IMR-90 (cell line): ENCODE measurements at regions not wholly inside any gene's neighbourhood (a gene's known extent, or its start where the extent isn't known, plus 50 kb on each side); places are given as distances from the start of the nearest gene placed in this dataset.

Source experiments
- ATAC-seq: fragments of 200-7000 bp; cut with Tn5 transposase; 2 replicates; pipeline ENCODE4 v1.9.1; 2020; ENCODE audit warnings: low read depth, mild to moderate bottlenecking, moderate library complexity
- BruUV-seq: library from RNA; stranded (reverse); fragments of 400-500 nt; replicated peaks from 2 replicates; lab custom pipeline; 2021; lab: Mats Ljungman, UMichigan
- CTCF ChIA-PET: fragments of 300-600 bp; formaldehyde crosslinking; extraction: SDS; loops from one replicate; lab custom pipeline; 2021; ENCODE audit warnings: antibody characterized with exemption; lab: Yijun Ruan, JAX
- POLR2A ChIA-PET: fragments of 300-600 bp; sonication (Branson Sonifier 250); formaldehyde crosslinking; loops from one replicate; lab custom pipeline; 2022; ENCODE audit warnings: antibody characterized with exemption; ENCODE audit not compliant: unreplicated experiment; lab: Charles Lee
- DNase-seq: peaks from one replicate; pipeline ENCODE4 v3.0.0; 2013
- H2AFZ ChIP-seq: replicated peaks from 2 replicates; pipeline ENCODE3; 2013; ENCODE audit warnings: low read length, mild to moderate bottlenecking; ENCODE audit not compliant: poor library complexity
- H2AK5ac ChIP-seq: 2 replicates; pipeline ENCODE4 v1.6.1; 2013; ENCODE audit warnings: low read depth, low read length, inconsistent platforms
- H2AK9ac ChIP-seq: replicated peaks from 2 replicates; pipeline ENCODE3; 2013; ENCODE audit warnings: mild to moderate bottlenecking, low read depth, low read length, moderate library complexity; ENCODE audit not compliant: poor library complexity
- H2BK120ac ChIP-seq: 2 replicates; pipeline ENCODE4 v1.6.1; 2013; ENCODE audit warnings: low read depth, low read length, inconsistent platforms
- H2BK15ac ChIP-seq: 3 replicates; pipeline ENCODE4 v1.6.1; 2013; ENCODE audit warnings: low read depth, low read length, inconsistent platforms
- H2BK20ac ChIP-seq: 2 replicates; pipeline ENCODE4 v1.6.1; 2013; ENCODE audit warnings: low read depth, mild to moderate bottlenecking, inconsistent platforms, low read length, moderate library complexity
- H2BK5ac ChIP-seq: 2 replicates; pipeline ENCODE4 v1.6.1; 2013; ENCODE audit warnings: mild to moderate bottlenecking, low read depth, low read length, inconsistent platforms; ENCODE audit not compliant: poor library complexity, severe bottlenecking
- H3K14ac ChIP-seq: replicated peaks from 2 replicates; pipeline ENCODE4 v1.6.1; 2013; ENCODE audit warnings: low read depth, low read length, inconsistent platforms
- H3K18ac ChIP-seq: 2 replicates; pipeline ENCODE4 v1.6.1; 2013; ENCODE audit warnings: low read depth, low read length, control low read depth
- H3K23ac ChIP-seq: 2 replicates; pipeline ENCODE4 v1.6.1; 2013; ENCODE audit warnings: low read depth, low read length, inconsistent platforms
- H3K27ac ChIP-seq: 2 replicates; pipeline ENCODE4 v1.5.1; 2013; ENCODE audit warnings: mild to moderate bottlenecking, control low read depth, low read length; ENCODE audit not compliant: insufficient read depth
- H3K27me3 ChIP-seq: 2 replicates; pipeline ENCODE4 v1.6.1; 2013; ENCODE audit warnings: low read length; ENCODE audit not compliant: control insufficient read depth, insufficient read depth
- H3K36me3 ChIP-seq: 2 replicates; pipeline ENCODE4 v1.6.1; 2013; ENCODE audit warnings: low read length, mixed read lengths; ENCODE audit not compliant: control insufficient read depth, insufficient read depth
- H3K4ac ChIP-seq: 2 replicates; pipeline ENCODE4 v1.6.1; 2013; ENCODE audit warnings: low read depth, low read length, inconsistent platforms
- H3K4me1 ChIP-seq: 2 replicates; pipeline ENCODE4 v1.6.1; 2013; ENCODE audit warnings: low read length, mixed read lengths; ENCODE audit not compliant: control insufficient read depth, insufficient read depth
- H3K4me2 ChIP-seq: 2 replicates; pipeline ENCODE4 v1.6.1; 2013; ENCODE audit warnings: low read depth, mild to moderate bottlenecking, control low read depth, low read length, moderate library complexity
- H3K4me3 ChIP-seq: 2 replicates; pipeline ENCODE4 v1.5.1; 2013; ENCODE audit warnings: low read depth, mild to moderate bottlenecking, control low read depth, low read length, moderate library complexity; ENCODE audit not compliant: insufficient read depth
- H3K56ac ChIP-seq: 2 replicates; pipeline ENCODE4 v1.6.1; 2013; ENCODE audit warnings: low read length, inconsistent platforms; ENCODE audit not compliant: insufficient read depth; ENCODE audit errors: extremely low read depth
- H3K79me1 ChIP-seq, 2 experiments: 2 replicates each; pipeline ENCODE4 v1.6.1; 2013; ENCODE audit warnings: low read length in 2 of 2, inconsistent platforms in 1 of 2, low read depth in 1 of 2
- H3K9ac ChIP-seq: 2 replicates; pipeline ENCODE4 v1.6.1; 2013; ENCODE audit warnings: low read depth, low read length, control low read depth
- H3K9me1 ChIP-seq: 2 replicates; pipeline ENCODE4 v1.6.1; 2013; ENCODE audit warnings: low read length, inconsistent platforms; ENCODE audit not compliant: insufficient read depth
- H3K9me3 ChIP-seq: 2 replicates; pipeline ENCODE4 v1.6.1; 2013; ENCODE audit warnings: low read length; ENCODE audit not compliant: control insufficient read depth, insufficient read depth
- H4K20me1 ChIP-seq: 2 replicates; pipeline ENCODE4 v1.6.1; 2013; ENCODE audit warnings: low read length, inconsistent platforms; ENCODE audit not compliant: insufficient read depth
- H4K5ac ChIP-seq: 2 replicates; pipeline ENCODE4 v1.6.1; 2013; ENCODE audit warnings: mild to moderate bottlenecking, low read depth, low read length, control low read depth
- H4K8ac ChIP-seq, 2 experiments: 2 replicates each; pipeline ENCODE4 v1.6.1; 2013; ENCODE audit warnings: low read depth in 2 of 2, low read length in 2 of 2, control low read depth in 1 of 2, inconsistent platforms in 1 of 2
- H4K91ac ChIP-seq: 2 replicates; pipeline ENCODE4 v1.6.1; 2013; ENCODE audit warnings: low read depth, low read length, inconsistent platforms; ENCODE audit not compliant: insufficient read depth
- BHLHE40 ChIP-seq: fragments of 150-350 bp; IDR thresholded peaks from 2 replicates; pipeline ENCODE4 v1.6.1; 2016; ENCODE audit warnings: mild to moderate bottlenecking, low read depth, low read length
- CEBPB ChIP-seq: IDR thresholded peaks from 2 replicates; pipeline ENCODE4 v1.6.1; 2012; ENCODE audit warnings: low read depth, low read length, improper control_type of control experiment
- MAFK ChIP-seq: IDR thresholded peaks from 2 replicates; pipeline ENCODE4 v1.6.1; 2012; ENCODE audit warnings: low read depth, low read length, improper control_type of control experiment
- POLR2A ChIP-seq: IDR thresholded peaks from 2 replicates; pipeline ENCODE4 v1.6.1; 2012; ENCODE audit warnings: mild to moderate bottlenecking, low read depth, low read length
- RAD21 ChIP-seq: IDR thresholded peaks from 2 replicates; pipeline ENCODE4 v1.6.1; 2012; ENCODE audit warnings: low read length, improper control_type of control experiment
- RFX5 ChIP-seq: IDR thresholded peaks from 2 replicates; pipeline ENCODE4 v1.8.0; 2012; ENCODE audit warnings: low read depth, mild to moderate bottlenecking, low read length, moderate library complexity
- SMC3 ChIP-seq: fragments of 150-350 bp; IDR thresholded peaks from 2 replicates; pipeline ENCODE4 v1.6.1; 2016; ENCODE audit warnings: low read depth, mild to moderate bottlenecking, antibody characterized with exemption, low read length, moderate library complexity
- WGBS, 2 experiments: methylation state at CpG; one replicate each; pipeline versions ENCODE4 v1.1.5 to v1.1.7; 2013; ENCODE audit warnings: missing lambda C conversion rate in 2 of 2; ENCODE audit not compliant: insufficient read length in 1 of 2; ENCODE audit errors: extremely low coverage in 2 of 2; 5-methylcytosine and 5-hydroxymethylcytosine counted together
- dilution Hi-C: fragments of 300-500 bp; cut with HindIII; formaldehyde crosslinking; loops from one replicate; pipeline ENCODE4 v1.14.3; 2018; ENCODE audit warnings: low sequenced_read_pairs; ENCODE audit not compliant: unreplicated experiment
- in situ Hi-C: fragments of 300-500 bp; cut with MboI; formaldehyde crosslinking; loops from 3 replicates; pipeline ENCODE4 v1.14.3; 2019; ENCODE audit warnings: low sequenced_read_pairs, inconsistent platforms, mixed read lengths
- intact Hi-C: fragments of 100-400 bp; cut with micrococcal nuclease; formaldehyde crosslinking; loops from 2 replicates; pipeline ENCODE4 v1.10.0; 2022

DNA sequence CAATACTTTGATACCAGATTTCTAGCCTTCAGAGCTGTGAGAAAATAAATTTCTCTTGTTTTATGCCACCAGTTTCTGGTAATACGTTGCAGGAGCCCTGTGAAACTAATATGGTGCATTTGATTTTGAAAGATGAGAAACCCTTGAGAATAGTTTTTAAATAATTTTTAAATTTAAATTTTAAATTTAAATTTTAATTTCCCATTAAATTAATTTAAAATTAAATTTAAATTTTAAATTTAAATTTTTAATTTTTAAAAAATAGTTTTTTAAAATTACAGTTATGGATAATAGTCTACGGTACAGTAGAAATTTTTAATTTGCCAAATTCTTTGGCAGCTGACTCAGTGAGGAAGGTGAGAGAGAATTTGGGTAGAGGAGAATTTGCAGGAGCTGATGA lies 68.6 kb upstream of the SLC24A3 start:
- Histone ChIP-seq H4K20me1 (no peaks in the 10 kb centered on the region), H4K91ac (no peak overlapping the region), H2AK9ac (no peak overlapping the region), H3K4ac (no peak overlapping the region), H4K5ac (no peak overlapping the region), H3K18ac (no peak overlapping the region), H3K9ac (no peak overlapping the region), H3K4me3 (no peak overlapping the region), H3K23ac (no peak overlapping the region), H3K4me2 (no peak overlapping the region), H3K9me3 (peaks cover 8% of the 10 kb centered on the region), H3K27me3 (no peaks in the 10 kb centered on the region), H3K4me1 (no peaks in the 10 kb centered on the region), H2AFZ (no peak overlapping the region), H2BK120ac (no peak overlapping the region), H3K56ac (no peak overlapping the region), H3K36me3 (no peaks in the 10 kb centered on the region), H2BK20ac (no peak overlapping the region), H3K14ac (no peak overlapping the region), H3K9me1 (no peaks in the 10 kb centered on the region), H2BK5ac (no peak overlapping the region), H3K27ac (no peak overlapping the region), H3K79me1 (no peaks in the 10 kb centered on the region), H2AK5ac (no peak overlapping the region), H4K8ac (no peak overlapping the region), H2BK15ac (no peak overlapping the region)
- WGBS, 2 experiments: no CpG with 5 or more reads among the region's 2 CpGs
- no TSS peak for BruUV-seq
- no peak for ATAC-seq
- ChIA-PET POLR2A (no interaction called here), CTCF (no interaction called here)
- in situ Hi-C loops: no loop called here
- intact Hi-C loops: no loop called here
- TF ChIP-seq RFX5 (no peak), POLR2A (no peak), BHLHE40 (no peak), SMC3 (no peak), RAD21 (no peak), CEBPB (no peak), MAFK (no peak)
- dilution Hi-C loops: no loop called here
- DNase-seq: no peak
